ENCODE measurements at regions not wholly inside any gene's neighbourhood (a gene's known extent, or its start where the extent isn't known, plus 50 kb on each side); places are given as distances from the start of the nearest gene placed in this dataset.

GRCh38 chr12:107549651-107550480, 135.7 kb upstream of the PWP1 start:
- Histone ChIP-seq H2AFZ (no peak overlapping the region), H3K79me2 (peaks cover 3% of the 10 kb centered on the region), H3K9ac (no peak overlapping the region), H3K4me1 (peaks cover 13% of the 10 kb centered on the region), H3K4me2 (ENCODE audit: low read length) (no peak overlapping the region), H3K27ac (no peak overlapping the region), H3K36me3 (ENCODE audit: control insufficient read depth, insufficient read depth, low read length) (no peaks in the 10 kb centered on the region), H3K27me3 (ENCODE audit: control insufficient read depth, insufficient read depth, low read length) (no peaks in the 10 kb centered on the region), H3K4me3 (ENCODE audit: low read depth, low read length) (no peak overlapping the region), H3K9me3 (ENCODE audit: control insufficient read depth, low read length) (no peaks in the 10 kb centered on the region)
- no peak for TF ChIP-seq CTCF (IDR thresholded peaks at IDR 0.05)

GRCh38 chr12:107551434-107551833, 134.2 kb upstream of the PWP1 start:
- Histone ChIP-seq H2AFZ (no peak overlapping the region), H3K27ac (no peak overlapping the region), H3K27me3 (ENCODE audit: control insufficient read depth, insufficient read depth, low read length) (no peaks in the 10 kb centered on the region), H3K9ac (no peak overlapping the region), H3K4me3 (ENCODE audit: low read depth, low read length) (no peak overlapping the region), H3K79me2 (peaks cover 11% of the 10 kb centered on the region), H3K4me1 (peaks cover 13% of the 10 kb centered on the region), H3K36me3 (ENCODE audit: control insufficient read depth, insufficient read depth, low read length) (no peaks in the 10 kb centered on the region), H3K4me2 (ENCODE audit: low read length) (no peak overlapping the region), H3K9me3 (ENCODE audit: control insufficient read depth, low read length) (no peaks in the 10 kb centered on the region)
- no peak for TF ChIP-seq CTCF (IDR thresholded peaks at IDR 0.05)

GRCh38 chr12:107552263-107552662, 133.3 kb upstream of the PWP1 start:
- no peaks in the 10 kb centered on the region for H3K27me3 ChIP-seq (ENCODE audit: control insufficient read depth, insufficient read depth, low read length)
- no peak overlapping the region for H3K4me2 ChIP-seq (ENCODE audit: low read length)
- no peaks in the 10 kb centered on the region for H3K9me3 ChIP-seq (ENCODE audit: control insufficient read depth, low read length)
- TF ChIP-seq CTCF (IDR thresholded peaks at IDR 0.05), result no peak
- H3K9ac ChIP-seq, result no peak overlapping the region
- H3K36me3 ChIP-seq (ENCODE audit: control insufficient read depth, insufficient read depth, low read length), result no peaks in the 10 kb centered on the region
- peaks cover 13% of the 10 kb centered on the region for H3K4me1 ChIP-seq
- peaks cover 13% of the 10 kb centered on the region for H3K79me2 ChIP-seq
- H3K4me3 ChIP-seq (ENCODE audit: low read depth, low read length), result no peak overlapping the region
- no peak overlapping the region for H3K27ac ChIP-seq
- H2AFZ ChIP-seq, result no peak overlapping the region

GRCh38 chr12:107553211-107553765, 132.3 kb upstream of the PWP1 start:
- Histone ChIP-seq H3K4me3 (ENCODE audit: low read depth, low read length) (no peak overlapping the region), H2AFZ (no peak overlapping the region), H3K27ac (no peak overlapping the region), H3K4me2 (ENCODE audit: low read length) (no peak overlapping the region), H3K27me3 (ENCODE audit: control insufficient read depth, insufficient read depth, low read length) (no peaks in the 10 kb centered on the region), H3K79me2 (peaks cover 13% of the 10 kb centered on the region), H3K36me3 (ENCODE audit: control insufficient read depth, insufficient read depth, low read length) (no peaks in the 10 kb centered on the region), H3K9ac (no peak overlapping the region), H3K9me3 (ENCODE audit: control insufficient read depth, low read length) (no peaks in the 10 kb centered on the region), H3K4me1 (peaks cover 13% of the 10 kb centered on the region)
- no peak for TF ChIP-seq CTCF (IDR thresholded peaks at IDR 0.05)
